GOT3 (cell line): ENCODE measurements at regions not wholly inside any gene's neighbourhood (a gene's known extent, or its start where the extent isn't known, plus 50 kb on each side); places are given as distances from the start of the nearest gene placed in this dataset.
A peak's percentile ranks its signal among the peaks of the same experiment; 100 is the strongest.
"Not testable (repeated sequence)": the region's sequence is repeated elsewhere in the genome, so short reads cannot be mapped to it uniquely, and the experiment has no call there.

ENCODE experiments used
- DNase-seq: peaks from one replicate; lab custom pipeline; 2025; ENCODE audit warnings: mixed read lengths; lab: John Stamatoyannopoulos, UW

- not testable (repeated sequence) for DNase-seq
These were observed 116.1 kb upstream of the GJE1 start for GRCh38 chr6:142016666-142017065.

GRCh38 chr6:142015463-142015862, 117.3 kb upstream of the GJE1 start:
- not testable (repeated sequence) for DNase-seq

DNA sequence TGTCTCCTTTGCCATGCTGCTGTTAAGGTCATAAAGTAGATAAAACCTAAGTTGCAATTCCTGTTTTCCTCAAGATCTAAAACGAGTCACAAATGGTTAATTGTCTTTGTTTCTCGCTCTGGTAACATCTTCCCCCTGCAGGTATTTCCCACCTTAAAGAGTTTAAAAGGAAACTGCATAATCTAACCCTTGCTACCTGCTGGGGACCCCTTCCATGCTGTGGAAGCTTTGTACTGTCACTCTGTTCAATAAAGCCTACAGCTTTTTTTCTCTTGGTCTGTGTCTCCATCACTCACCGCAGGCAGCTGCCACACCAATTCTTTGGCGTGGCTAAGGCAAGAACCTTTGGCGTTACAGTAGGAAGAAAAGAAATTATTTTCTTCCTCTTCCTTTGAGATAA, 117.7 kb upstream of the GJE1 start:
- no peak for DNase-seq

- peak; percentile 2 for DNase-seq
These were observed 118.2 kb upstream of the GJE1 start for GRCh38 chr6:142014515-142014914.

DNA sequence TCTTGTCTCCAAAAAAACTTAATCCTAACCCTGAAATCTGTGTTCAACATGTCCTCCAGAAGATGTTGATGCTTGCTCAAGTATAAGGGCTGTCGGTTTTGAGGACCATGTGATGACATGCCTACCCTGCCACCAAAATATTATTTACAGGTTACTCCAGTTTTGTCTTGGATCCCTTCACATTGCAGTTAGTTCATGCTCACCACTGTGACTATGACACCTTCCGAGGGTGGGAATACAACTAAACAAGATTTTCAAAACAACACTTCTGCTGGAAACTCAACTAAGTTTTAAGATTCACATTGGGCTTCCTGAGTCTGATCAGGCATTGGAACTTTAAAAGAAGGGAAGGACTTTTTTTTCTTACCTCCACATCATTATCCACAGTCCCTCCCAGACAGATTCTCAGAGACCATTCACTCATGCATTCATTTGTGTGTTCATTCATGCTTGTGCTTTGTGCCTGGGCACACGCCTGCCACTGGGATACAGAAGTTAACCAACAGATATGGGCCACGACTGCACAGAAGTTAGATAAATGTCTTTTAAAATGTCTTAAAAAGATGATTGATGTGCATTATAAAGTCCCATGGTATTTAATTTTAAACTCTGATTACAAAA, 118.7 kb upstream of the GJE1 start:
- no peak for DNase-seq

DNA sequence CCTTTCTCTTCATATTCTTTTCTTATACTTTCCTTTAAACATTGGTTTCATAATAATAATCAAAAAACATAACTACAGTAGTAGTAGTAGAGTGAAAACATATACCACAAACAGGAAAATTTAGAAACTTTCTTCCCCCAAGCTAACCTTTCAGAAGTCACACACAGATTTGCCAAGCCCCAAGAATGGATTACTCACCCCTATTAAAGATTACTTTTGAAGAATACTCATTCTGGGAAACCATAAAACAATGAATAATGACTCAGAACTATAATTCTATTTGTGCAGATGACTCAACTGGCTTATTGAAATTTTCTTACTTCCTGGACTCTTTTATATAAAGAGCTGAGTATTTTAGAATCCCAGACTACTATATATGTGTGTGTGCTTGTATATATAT, 119.4 kb upstream of the GJE1 start:
- no peak for DNase-seq

DNA sequence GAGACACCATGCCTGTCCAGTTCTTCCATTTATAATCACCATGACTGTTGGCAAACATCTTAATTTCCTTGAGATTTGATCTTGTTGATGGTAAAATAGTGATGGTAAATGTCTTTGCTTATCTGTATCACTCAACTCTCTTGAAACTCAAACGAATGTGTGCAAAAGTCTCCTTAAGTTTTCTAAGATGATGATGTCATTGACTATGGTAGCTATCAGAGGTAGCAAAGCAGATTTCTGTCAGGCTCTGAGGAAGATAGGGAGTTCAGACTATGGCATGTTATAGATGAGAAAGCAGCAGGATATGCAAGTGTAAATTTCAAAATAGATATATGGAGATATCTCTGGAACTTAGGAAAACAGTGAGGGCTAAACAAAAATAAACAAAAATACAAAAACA, 121.0 kb upstream of the GJE1 start:
- DNase-seq = no peak

GRCh38 chr6:142011156-142011555, 121.6 kb upstream of the GJE1 start:
- no peak for DNase-seq

DNA sequence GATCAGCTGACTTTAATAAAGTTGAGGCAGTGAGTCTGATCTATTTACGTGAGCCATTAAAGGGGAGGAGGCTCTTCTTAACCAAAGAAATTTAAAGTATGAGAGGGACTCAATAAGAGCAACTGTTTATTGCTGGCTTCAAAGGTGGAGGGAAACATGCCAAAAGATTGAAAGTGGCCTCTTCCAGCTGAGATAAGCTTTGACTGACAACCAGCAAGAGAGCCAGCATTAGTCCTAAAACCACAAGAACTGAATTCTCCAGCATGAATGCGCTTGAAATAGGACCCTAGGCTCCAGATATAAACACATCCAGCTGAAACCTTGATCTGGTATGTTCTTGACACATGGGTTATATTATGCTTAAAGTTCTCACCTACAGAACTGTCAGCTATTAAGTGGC, 123.1 kb upstream of the GJE1 start:
- DNase-seq = no peak

GRCh38 chr6:142008781-142009180, 123.9 kb upstream of the GJE1 start:
- DNase-seq = no peak

GRCh38 chr6:142008016-142008735, 124.5 kb upstream of the GJE1 start:
- no peak for DNase-seq

DNA sequence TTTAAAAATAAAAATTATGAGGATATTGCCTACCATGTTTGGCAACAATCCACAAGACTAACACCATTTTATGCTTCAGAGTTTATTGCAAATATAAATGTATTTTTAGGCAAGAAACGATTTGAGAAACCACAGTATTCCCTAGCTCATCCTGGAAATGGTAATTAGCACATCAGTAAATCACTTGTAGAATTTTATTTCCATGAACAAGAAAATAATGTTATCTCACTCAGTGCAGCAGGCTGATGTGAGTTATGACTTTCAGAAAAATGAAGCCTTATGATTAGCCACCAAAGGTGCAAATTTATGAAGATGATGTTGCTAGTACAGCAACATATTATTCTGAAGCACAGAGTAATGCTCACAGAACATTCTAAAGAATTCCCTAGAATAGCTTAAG, 127.7 kb upstream of the GJE1 start:
- DNase-seq = no peak

GRCh38 chr6:142002825-142003405, 129.8 kb upstream of the GJE1 start:
- DNase-seq = no peak

DNA sequence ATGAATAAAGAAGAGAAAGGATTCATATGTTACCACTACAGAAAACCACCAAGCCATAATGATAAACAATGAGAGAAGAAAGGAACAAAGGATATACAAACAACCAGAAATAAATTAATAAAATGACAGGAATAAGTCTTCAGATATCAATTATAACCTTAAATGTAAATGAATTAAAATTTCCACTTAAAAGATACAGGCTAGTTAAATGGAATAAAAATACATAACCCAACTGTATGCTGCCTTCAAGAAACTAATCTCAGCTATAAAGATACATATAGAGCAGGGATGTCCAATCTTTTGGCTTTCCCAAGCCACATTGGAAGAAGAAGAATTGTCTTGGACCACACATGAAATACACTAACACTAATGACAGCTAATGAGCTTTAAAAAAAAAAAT, 135.9 kb upstream of the GJE1 start:
- no peak for DNase-seq

DNA sequence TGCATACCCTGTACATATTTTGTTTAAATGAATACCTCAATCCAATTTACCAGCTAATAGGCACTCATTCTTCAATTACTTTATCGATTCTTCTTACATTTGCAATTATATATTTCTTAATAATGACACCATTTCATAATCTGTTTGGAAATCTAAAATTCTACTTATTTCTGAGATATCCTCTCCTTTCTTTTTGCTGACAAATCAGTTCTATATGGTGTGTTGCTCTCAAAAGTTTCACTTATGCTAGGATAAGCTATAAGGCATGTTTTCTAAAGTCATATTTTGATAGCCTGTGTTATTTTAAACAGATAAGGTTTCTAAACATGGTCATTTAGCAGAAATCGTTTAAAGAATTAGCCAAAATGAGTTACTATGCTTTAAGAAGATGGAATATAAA, 140.6 kb upstream of the GJE1 start:
- DNase-seq = no peak

GRCh38 chr6:141990840-141991239, 141.9 kb upstream of the GJE1 start:
- DNase-seq = no peak

GRCh38 chr6:141989706-141989959, 143.1 kb upstream of the GJE1 start:
- no peak for DNase-seq

DNA sequence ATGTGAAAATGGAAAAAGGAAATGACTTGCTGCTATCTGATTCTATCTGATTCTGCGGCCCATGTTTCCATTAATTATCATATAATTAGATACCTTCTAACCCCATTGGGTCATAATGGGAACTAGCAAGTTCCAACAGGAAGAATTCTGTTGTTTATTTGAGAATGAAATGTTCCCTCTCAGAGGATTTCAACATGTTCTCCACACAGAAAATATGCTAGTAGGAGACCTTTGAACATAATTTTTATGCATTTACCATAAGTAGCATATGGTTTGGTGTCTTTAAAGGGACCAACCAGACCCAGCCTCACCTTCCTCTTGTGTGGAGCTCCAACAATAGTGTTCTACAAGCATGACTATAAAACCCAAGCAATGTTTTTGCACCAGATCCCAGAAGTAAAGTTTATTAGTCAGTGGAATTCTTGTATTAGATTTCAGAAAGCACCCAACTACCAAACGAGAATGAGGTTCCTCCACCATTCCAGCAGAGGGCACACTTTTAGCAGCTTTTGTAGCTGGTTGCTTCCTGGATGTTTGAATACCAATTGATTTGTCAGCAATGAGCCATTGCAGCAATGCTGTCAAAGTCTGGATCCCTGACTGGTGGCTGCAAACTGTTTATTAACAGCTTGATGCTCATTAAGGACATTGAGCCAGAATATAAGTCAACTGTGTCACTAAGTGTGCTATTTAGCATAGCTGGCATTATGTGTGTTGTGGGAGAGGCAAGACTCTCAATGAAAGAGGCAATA, 143.6 kb upstream of the GJE1 start:
- DNase-seq = no peak

DNA sequence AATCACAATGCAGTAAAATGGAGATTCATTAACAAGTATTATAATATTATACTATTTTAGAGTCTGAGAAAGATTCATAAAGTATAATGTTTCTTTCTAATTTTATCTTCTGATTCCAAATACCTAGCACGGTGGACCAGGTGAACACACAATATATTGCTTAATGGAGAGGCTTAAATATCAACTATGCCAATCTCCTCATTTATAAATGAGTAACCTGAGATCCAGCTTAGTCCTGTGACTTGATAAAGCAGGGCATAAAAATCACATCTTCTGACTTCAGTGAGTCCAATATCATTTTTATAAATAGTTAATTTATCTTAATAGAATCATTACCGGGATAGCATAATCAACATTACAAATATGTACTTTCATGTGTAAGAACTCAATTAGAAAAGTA, 144.4 kb upstream of the GJE1 start:
- no peak for DNase-seq

GRCh38 chr6:141986457-141986856, 146.3 kb upstream of the GJE1 start:
- no peak for DNase-seq

- no peak for DNase-seq
These were observed 151.5 kb upstream of the GJE1 start for GRCh38 chr6:141981190-141981589.

DNA sequence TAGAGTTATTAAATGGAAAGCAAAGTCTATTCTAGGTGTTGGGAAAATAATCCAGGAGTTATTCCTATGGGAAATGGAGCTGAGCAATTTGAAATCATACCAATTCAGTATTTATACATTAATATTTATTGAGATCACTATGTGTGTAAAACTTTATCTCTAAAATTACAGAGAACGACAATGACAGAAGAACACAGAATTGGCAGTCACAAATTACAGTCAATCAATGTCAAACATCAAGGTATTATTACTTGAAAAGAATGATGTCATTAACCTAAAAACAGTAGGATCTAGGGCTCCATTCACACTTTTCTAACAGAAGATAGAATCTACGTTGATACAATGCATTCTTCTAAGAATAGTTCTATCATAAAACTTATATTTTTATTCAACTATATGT, 154.9 kb upstream of the GJE1 start:
- no peak for DNase-seq

DNA sequence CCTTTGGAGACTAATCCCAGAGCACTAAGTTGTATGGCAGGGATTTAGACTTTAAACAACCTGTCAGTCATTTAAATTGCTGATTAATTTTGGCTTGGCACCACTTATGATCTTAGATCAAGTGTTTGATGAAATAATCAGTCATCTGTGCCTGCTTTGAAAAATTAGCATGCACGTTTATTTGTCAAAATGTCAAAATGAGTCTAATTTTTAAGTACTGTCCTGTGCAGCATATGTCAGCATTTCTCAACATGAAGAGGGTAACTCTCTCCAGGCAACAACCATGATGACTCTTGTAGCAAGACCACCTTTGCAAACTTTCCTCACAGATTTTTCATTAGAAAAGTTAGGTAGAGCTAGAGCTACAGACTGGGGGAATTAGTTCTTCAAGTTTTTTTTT, 155.7 kb upstream of the GJE1 start:
- DNase-seq = no peak
